SK-N-SH (cell line): ENCODE measurements at regions not wholly inside any gene's neighbourhood (a gene's known extent, or its start where the extent isn't known, plus 50 kb on each side); places are given as distances from the start of the nearest gene placed in this dataset.

Experiments
- CTCF ChIA-PET: fragments of 300-600, 350-600 bp; formaldehyde crosslinking; extraction: SDS; loops from one replicate; lab custom pipeline; 2021; lab: Yijun Ruan, JAX
- POLR2A ChIA-PET: fragments of 350-600 bp; sonication (Branson Sonifier 250); formaldehyde crosslinking; extraction: SDS; loops from one replicate; lab custom pipeline; 2020; ENCODE audit warnings: antibody characterized with exemption, inconsistent platforms; lab: Yijun Ruan, JAX
- DNase-seq: peaks from one replicate; pipeline ENCODE4 v3.0.0; 2012
- H2AFZ ChIP-seq: fragments of 200-600 bp; sonication (generic); 2 replicates; pipeline ENCODE4 v1.8.1; 2016; ENCODE audit warnings: antibody characterized with exemption, mild to moderate bottlenecking, low read depth
- H3F3A ChIP-seq: fragments of 200-600 bp; sonication (generic); replicated peaks from 2 replicates; pipeline ENCODE3; 2016; ENCODE audit warnings: antibody characterized with exemption, mild to moderate bottlenecking; ENCODE audit not compliant: insufficient read depth
- H3K27ac ChIP-seq, 2 experiments: fragments of 200-500 bp in 1 of 2; fragments of 200-600 bp in 1 of 2; sonication (Bioruptor generic) in 1 of 2; sonication (generic), shearing (Covaris generic) in 1 of 2; 2 replicates each; pipeline versions ENCODE4 v1.5.1 to v1.6.1; 2014 to 2016; ENCODE audit warnings: low read depth in 2 of 2, inconsistent platforms in 1 of 2, low read length in 1 of 2, mild to moderate bottlenecking in 1 of 2, mixed read lengths in 1 of 2
- H3K27me3 ChIP-seq: fragments of 200-600 bp; sonication (generic), shearing (Covaris generic); 2 replicates; pipeline ENCODE4 v1.6.1; 2016; ENCODE audit warnings: mixed run types; ENCODE audit not compliant: insufficient read depth
- H3K36me3 ChIP-seq, 2 experiments: fragments of 200-500 bp in 1 of 2; fragments of 200-600 bp in 1 of 2; sonication (Bioruptor generic) in 1 of 2; sonication (generic) in 1 of 2; replicated peaks in 1 of 2; 2 replicates each; pipeline versions ENCODE3 to v1.5.1; 2014 to 2016; ENCODE audit warnings: low read length in 1 of 2, mild to moderate bottlenecking in 1 of 2; ENCODE audit not compliant: insufficient read depth in 2 of 2, control insufficient read depth in 1 of 2
- H3K4me1 ChIP-seq, 2 experiments: fragments of 200-500 bp in 1 of 2; fragments of 200-600 bp in 1 of 2; sonication (Bioruptor generic) in 1 of 2; sonication (generic), shearing (Covaris generic) in 1 of 2; 2 replicates each; pipeline versions ENCODE4 v1.5.1 to v1.6.1; 2014 to 2016; ENCODE audit warnings: low read depth in 1 of 2, low read length in 1 of 2, mixed run types in 1 of 2; ENCODE audit not compliant: insufficient read depth in 2 of 2, control insufficient read depth in 1 of 2
- H3K4me2 ChIP-seq: fragments of 200-600 bp; sonication (generic), shearing (Covaris generic); 2 replicates; pipeline ENCODE4 v1.6.1; 2017; ENCODE audit warnings: mixed run types
- H3K4me3 ChIP-seq, 2 experiments: fragments of 200-500 bp in 1 of 2; fragments of 200-600 bp in 1 of 2; sonication (Bioruptor generic) in 1 of 2; sonication (generic), shearing (Covaris generic) in 1 of 2; 2 replicates each; pipeline versions ENCODE4 v1.5.1 to v1.8.1; 2014 to 2016; ENCODE audit warnings: low read depth in 2 of 2, inconsistent platforms in 1 of 2, low read length in 1 of 2, mild to moderate bottlenecking in 1 of 2, mixed read lengths in 1 of 2, moderate library complexity in 1 of 2
- H3K79me2 ChIP-seq: fragments of 200-600 bp; sonication (generic); 2 replicates; pipeline ENCODE4 v1.8.1; 2017; ENCODE audit warnings: mild to moderate bottlenecking; ENCODE audit not compliant: insufficient read depth
- H3K9ac ChIP-seq: fragments of 200-600 bp; sonication (generic); 2 replicates; pipeline ENCODE4 v1.6.1; 2017; ENCODE audit warnings: mixed run types
- H3K9me2 ChIP-seq: fragments of 200-600 bp; sonication (generic); 2 replicates; pipeline ENCODE4 v1.6.1; 2017; ENCODE audit warnings: mixed run types
- H3K9me3 ChIP-seq: fragments of 200-600 bp; sonication (generic); 2 replicates; pipeline ENCODE4 v1.6.1; 2017; ENCODE audit warnings: mixed run types, mild to moderate bottlenecking, moderate library complexity
- H4K20me1 ChIP-seq: fragments of 200-600 bp; sonication (generic); 2 replicates; pipeline ENCODE4 v1.6.1; 2017; ENCODE audit warnings: mild to moderate bottlenecking, mixed run types; ENCODE audit not compliant: insufficient read depth
- CTCF ChIP-seq: fragments of 200-600 bp; sonication (generic); IDR thresholded peaks from 2 replicates; pipeline ENCODE4 v1.6.1; 2017; ENCODE audit warnings: antibody characterized with exemption, mild to moderate bottlenecking, moderate library complexity
- ELF1 ChIP-seq: IDR thresholded peaks from 2 replicates; pipeline ENCODE4 v1.4.0; 2012
- FOSL2 ChIP-seq: IDR thresholded peaks from 2 replicates; pipeline ENCODE4 v1.4.0; 2012; ENCODE audit warnings: low read depth, mild to moderate bottlenecking, moderate library complexity, borderline replicate concordance
- FOXJ3 ChIP-seq: sonication (generic); formaldehyde crosslinking; IDR thresholded peaks from 2 replicates; pipeline ENCODE4 v1.5.1; 2020; ENCODE audit warnings: mild to moderate bottlenecking, missing genetic modification reagents
- FOXM1 ChIP-seq: IDR thresholded peaks from 2 replicates; pipeline ENCODE4 v1.4.0; 2012; ENCODE audit warnings: low read depth, mild to moderate bottlenecking
- GATA2 ChIP-seq: sonication (generic); formaldehyde crosslinking; IDR thresholded peaks from 2 replicates; pipeline ENCODE4 v1.5.0; 2020; ENCODE audit warnings: mild to moderate bottlenecking, missing genetic modification reagents
- IRF3 ChIP-seq: fragments of 150-350 bp; IDR thresholded peaks from 2 replicates; pipeline ENCODE4 v1.6.1; 2016; ENCODE audit warnings: mild to moderate bottlenecking, low read depth, low read length
- NRF1 ChIP-seq: IDR thresholded peaks from 2 replicates; pipeline ENCODE4 v1.6.1; 2012; ENCODE audit warnings: low read depth, mild to moderate bottlenecking, low read length
- PBX3 ChIP-seq: IDR thresholded peaks from 2 replicates; pipeline ENCODE4; 2012
- POLR2AphosphoS5 ChIP-seq: IDR thresholded peaks from 2 replicates; pipeline ENCODE4 v1.6.1; 2012; ENCODE audit warnings: low read depth, low read length
- RCOR1 ChIP-seq: fragments of 150-350 bp; IDR thresholded peaks from 2 replicates; pipeline ENCODE4 v1.6.1; 2017; ENCODE audit warnings: antibody characterized with exemption, low read length
- REST ChIP-seq: IDR thresholded peaks from 2 replicates; pipeline ENCODE4 v1.6.1; 2012; ENCODE audit warnings: mild to moderate bottlenecking, low read depth, low read length, moderate library complexity
- RXRA ChIP-seq: IDR thresholded peaks from 2 replicates; pipeline ENCODE4 v1.4.0; 2012; ENCODE audit warnings: low read depth, mild to moderate bottlenecking, borderline replicate concordance
- SIN3A ChIP-seq: IDR thresholded peaks from 2 replicates; pipeline ENCODE4 v1.6.1; 2012; ENCODE audit warnings: low read depth, mild to moderate bottlenecking, low read length, moderate library complexity, borderline replicate concordance
- SMC3 ChIP-seq: IDR thresholded peaks from 2 replicates; pipeline ENCODE4 v1.6.1; 2012; ENCODE audit warnings: low read depth, low read length, improper control_type of control experiment
- TAF1 ChIP-seq: IDR thresholded peaks from 2 replicates; pipeline ENCODE4 v1.6.1; 2012; ENCODE audit warnings: low read depth, mild to moderate bottlenecking, low read length, moderate library complexity, borderline replicate concordance
- TCF12 ChIP-seq: IDR thresholded peaks from 2 replicates; pipeline ENCODE4 v1.4.0; 2012
- WGBS: methylation state at CpG from one replicate; pipeline ENCODE4 v1.1.6; 2017; ENCODE audit warnings: low lambda C conversion rate; 5-methylcytosine and 5-hydroxymethylcytosine counted together
- TF ChIP-seq, protein P1 (sequence below): IDR thresholded peaks from 2 replicates; pipeline ENCODE4 v1.4.0; 2012; ENCODE audit warnings: low read depth, borderline replicate concordance
- TF ChIP-seq, protein P2 (sequence below): fragments of 150-350 bp; IDR thresholded peaks from 2 replicates; pipeline ENCODE4 v1.6.1; 2017; ENCODE audit warnings: antibody characterized with exemption, low read length, low read depth, borderline replicate concordance
- TF ChIP-seq, protein P3 (sequence below): IDR thresholded peaks from 2 replicates; pipeline ENCODE4 v1.4.0; 2012; ENCODE audit warnings: low read depth

DNA sequence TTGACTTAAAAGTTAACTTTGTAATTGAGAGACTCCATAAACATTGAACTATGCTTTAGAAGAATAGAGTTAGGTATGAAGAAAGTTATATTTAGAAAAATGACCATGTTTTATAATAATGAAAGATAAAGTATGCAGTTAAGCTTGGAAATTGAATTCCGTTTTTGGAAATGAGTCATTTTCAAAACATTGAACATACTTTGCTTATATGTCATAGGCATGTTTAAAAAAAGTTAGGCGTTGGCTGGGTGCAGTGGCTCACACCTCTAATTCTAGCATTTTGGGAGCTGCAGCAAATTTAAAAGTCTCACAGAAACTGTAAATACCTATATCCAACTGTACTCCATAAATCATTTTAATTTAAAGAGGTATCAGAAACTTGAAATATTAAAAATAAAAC lies 607.4 kb downstream of the CBLN2 start (continued):
- TF ChIP-seq, protein P1, sequence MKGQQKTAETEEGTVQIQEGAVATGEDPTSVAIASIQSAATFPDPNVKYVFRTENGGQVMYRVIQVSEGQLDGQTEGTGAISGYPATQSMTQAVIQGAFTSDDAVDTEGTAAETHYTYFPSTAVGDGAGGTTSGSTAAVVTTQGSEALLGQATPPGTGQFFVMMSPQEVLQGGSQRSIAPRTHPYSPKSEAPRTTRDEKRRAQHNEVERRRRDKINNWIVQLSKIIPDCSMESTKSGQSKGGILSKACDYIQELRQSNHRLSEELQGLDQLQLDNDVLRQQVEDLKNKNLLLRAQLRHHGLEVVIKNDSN, result no peak
- no peak for TF ChIP-seq RXRA
- no peak for TF ChIP-seq REST
- TF ChIP-seq TCF12, result no peak
- TF ChIP-seq FOXJ3 (CRISPR knock-in tag), result no peak
- TF ChIP-seq POLR2AphosphoS5, result no peak

DNA sequence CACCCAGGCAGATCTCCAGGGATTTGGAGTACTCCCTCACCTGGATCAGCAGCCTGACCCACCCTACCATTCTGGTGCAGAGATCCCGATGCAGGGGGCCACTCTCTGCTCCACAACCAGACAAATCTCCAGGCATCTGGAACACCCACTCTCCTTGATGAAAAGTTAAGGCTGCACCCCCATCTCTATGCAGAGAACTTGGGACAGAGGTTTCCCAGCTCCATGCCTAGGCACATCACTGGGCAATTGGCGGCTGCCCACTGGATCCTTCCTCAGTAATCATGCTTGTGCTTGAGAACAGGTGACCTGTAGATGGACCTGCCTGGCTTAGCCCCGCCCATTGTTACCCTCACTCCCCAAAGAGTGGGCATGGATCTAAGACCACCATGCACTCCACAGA lies 624.9 kb downstream of the CBLN2 start:
- no peak overlapping the region for H3K4me2 ChIP-seq
- no peak overlapping the region for H3K9ac ChIP-seq
- no peaks in the 10 kb centered on the region for H3F3A ChIP-seq
- no peaks in the 10 kb centered on the region for H3K36me3 ChIP-seq
- no peak for DNase-seq
- no peaks in the 10 kb centered on the region for H3K4me1 ChIP-seq
- no peaks in the 10 kb centered on the region for H3K9me3 ChIP-seq
- H3K27ac ChIP-seq, result no peak overlapping the region
- no peaks in the 10 kb centered on the region for H3K79me2 ChIP-seq
- no peaks in the 10 kb centered on the region for H3K9me2 ChIP-seq
- POLR2A ChIA-PET, result no interaction called here
- H3K4me3 ChIP-seq, result no peak overlapping the region
- TF ChIP-seq SMC3 (no peak), TAF1 (no peak), RCOR1 (no peak), IRF3 (no peak), CTCF (no peak), RXRA (no peak), PBX3 (no peak), SIN3A (no peak), ELF1 (no peak), TCF12 (no peak), FOXM1 (no peak), GATA2 (no peak), NRF1 (no peak), FOSL2 (no peak)
- TF ChIP-seq, protein P2, sequence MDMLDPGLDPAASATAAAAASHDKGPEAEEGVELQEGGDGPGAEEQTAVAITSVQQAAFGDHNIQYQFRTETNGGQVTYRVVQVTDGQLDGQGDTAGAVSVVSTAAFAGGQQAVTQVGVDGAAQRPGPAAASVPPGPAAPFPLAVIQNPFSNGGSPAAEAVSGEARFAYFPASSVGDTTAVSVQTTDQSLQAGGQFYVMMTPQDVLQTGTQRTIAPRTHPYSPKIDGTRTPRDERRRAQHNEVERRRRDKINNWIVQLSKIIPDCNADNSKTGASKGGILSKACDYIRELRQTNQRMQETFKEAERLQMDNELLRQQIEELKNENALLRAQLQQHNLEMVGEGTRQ, result no peak
- TF ChIP-seq, protein P3, sequence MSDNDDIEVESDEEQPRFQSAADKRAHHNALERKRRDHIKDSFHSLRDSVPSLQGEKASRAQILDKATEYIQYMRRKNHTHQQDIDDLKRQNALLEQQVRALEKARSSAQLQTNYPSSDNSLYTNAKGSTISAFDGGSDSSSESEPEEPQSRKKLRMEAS, result no peak
- H4K20me1 ChIP-seq, result no peaks in the 10 kb centered on the region
- CTCF ChIA-PET, result no interaction called here
- 10% methylated on average over 3 of the region's 3 CpGs for WGBS
- no peaks in the 10 kb centered on the region for H3K27me3 ChIP-seq
- no peak overlapping the region for H2AFZ ChIP-seq
